Left lung (tissue), 4 donors: ENCODE measurements at regions not wholly inside any gene's neighbourhood (a gene's known extent, or its start where the extent isn't known, plus 50 kb on each side); places are given as distances from the start of the nearest gene placed in this dataset.

Experiments used
- ATAC-seq: fragments of 200-7000 bp; cut with Tn5 transposase; one replicate; pipeline ENCODE4 v1.9.1; 2020; ENCODE audit warnings: moderate library complexity
- DNase-seq, 4 donors: peaks; one replicate each; pipeline ENCODE4 v3.0.0-alpha.2; 2013 to 2020
- H3K27ac ChIP-seq, 2 donors: fragments of 200-600 bp; sonication (generic) in 1 of 2; one replicate each; pipeline versions ENCODE4 v1.5.0 to v1.8.0; 2020 to 2021
- H3K27me3 ChIP-seq, 2 donors: fragments of 200-600 bp; sonication (generic) in 1 of 2; one replicate each; pipeline versions ENCODE4 v1.5.0 to v1.8.0; 2020 to 2021
- H3K36me3 ChIP-seq, 2 donors: fragments of 200-600 bp; sonication (generic) in 1 of 2; one replicate each; pipeline versions ENCODE4 v1.5.0 to v1.8.0; 2020 to 2021
- H3K4me1 ChIP-seq, 2 donors: fragments of 200-600 bp; one replicate each; pipeline ENCODE4 v1.8.0; 2021
- H3K4me3 ChIP-seq, 2 donors: fragments of 200-600 bp; sonication (generic) in 1 of 2; one replicate each; pipeline versions ENCODE4 v1.5.0 to v1.8.0; 2020 to 2021; ENCODE audit warnings: mild to moderate bottlenecking in 1 of 2
- H3K9me3 ChIP-seq, 2 donors: fragments of 200-600 bp; sonication (generic) in 1 of 2; one replicate each; pipeline versions ENCODE4 v1.5.0 to v1.8.0; 2020 to 2021
- CTCF ChIP-seq, 2 donors: fragments of 200-600 bp; sonication (generic) in 1 of 2; IDR thresholded peaks; one replicate each; pipeline versions ENCODE4 v1.5.0 to v1.8.0; 2021; ENCODE audit warnings: antibody characterized with exemption in 2 of 2
- intact Hi-C, 2 donors: fragments of 100-400 bp; cut with DNase I; formaldehyde crosslinking; loops; one replicate each; pipeline versions ENCODE4 v1.11.2 to v1.14.2; 2022
- donor health status: DM: no; HTN: yes; CAD: no.
- donor health status: DM: no; HTN: no; CAD: no.

GRCh38 chr5:110103081-110103480, 413.4 kb downstream of the MAN2A1 start:
- no peaks in the 10 kb centered on the region for H3K4me1 ChIP-seq
- DNase-seq: no peak
- no peak for ATAC-seq
- H3K27ac ChIP-seq: no peak overlapping the region
- no peaks in the 10 kb centered on the region for H3K36me3 ChIP-seq
- H3K9me3 ChIP-seq: no peaks in the 10 kb centered on the region
- no peaks in the 10 kb centered on the region for H3K27me3 ChIP-seq
- intact Hi-C loops: no loop called here
- no peak overlapping the region for H3K4me3 ChIP-seq
- TF ChIP-seq CTCF (IDR thresholded peaks at IDR 0.05): no peak

GRCh38 chr5:110104060-110104725, 414.5 kb downstream of the MAN2A1 start:
- DNase-seq (peak in 1 of 4 donors; percentile 21), ATAC-seq (no peak)
- intact Hi-C loops: no loop called here
- Histone ChIP-seq H3K4me1 (no peaks in the 10 kb centered on the region), H3K36me3 (no peaks in the 10 kb centered on the region), H3K4me3 (no peak overlapping the region), H3K27me3 (no peaks in the 10 kb centered on the region), H3K9me3 (no peaks in the 10 kb centered on the region), H3K27ac (no peak overlapping the region)
- TF ChIP-seq CTCF (IDR thresholded peaks at IDR 0.05): no peak

GRCh38 chr5:110104726-110105669, 415.3 kb downstream of the MAN2A1 start:
- no peak for DNase-seq

GRCh38 chr5:110105692-110106091, 416.0 kb downstream of the MAN2A1 start:
- Histone ChIP-seq H3K36me3 (no peaks in the 10 kb centered on the region), H3K4me1 (no peaks in the 10 kb centered on the region), H3K9me3 (no peaks in the 10 kb centered on the region), H3K4me3 (no peak overlapping the region), H3K27me3 (no peaks in the 10 kb centered on the region), H3K27ac (no peak overlapping the region)
- ATAC-seq (no peak), DNase-seq (peak in 1 of 4 donors; percentile 30)
- intact Hi-C loops: no loop called here
- TF ChIP-seq CTCF (IDR thresholded peaks at IDR 0.05): no peak

More at GRCh38 chr5:110104726-110105669, 415.3 kb downstream of the MAN2A1 start:
- Histone ChIP-seq H3K4me3 (no peak overlapping the region), H3K9me3 (no peaks in the 10 kb centered on the region), H3K36me3 (no peaks in the 10 kb centered on the region), H3K27ac (no peak overlapping the region), H3K27me3 (no peaks in the 10 kb centered on the region), H3K4me1 (no peaks in the 10 kb centered on the region)
- ATAC-seq: no peak
- no peak for TF ChIP-seq CTCF (IDR thresholded peaks at IDR 0.05)
- intact Hi-C loops: no loop called here

GRCh38 chr5:110106750-110107149, 417.0 kb downstream of the MAN2A1 start:
- Histone ChIP-seq H3K4me3 (no peak overlapping the region), H3K9me3 (no peaks in the 10 kb centered on the region), H3K27me3 (no peaks in the 10 kb centered on the region), H3K27ac (no peak overlapping the region), H3K36me3 (no peaks in the 10 kb centered on the region), H3K4me1 (no peaks in the 10 kb centered on the region)
- ATAC-seq: no peak
- DNase-seq: no peak
- TF ChIP-seq CTCF (IDR thresholded peaks at IDR 0.05): no peak
- intact Hi-C loops: no loop called here
